MM.1S (cell line): ENCODE measurements at regions not wholly inside any gene's neighbourhood (a gene's known extent, or its start where the extent isn't known, plus 50 kb on each side); places are given as distances from the start of the nearest gene placed in this dataset.

Experiments used
- DNase-seq: peaks from one replicate; pipeline ENCODE4 v3.0.0-alpha.2; 2015
- H2AFZ ChIP-seq: fragments of 300-600 bp; sonication (generic); 2 replicates; pipeline ENCODE4 v1.6.0; 2016; ENCODE audit warnings: antibody characterized with exemption, low read length
- H3F3A ChIP-seq: fragments of 300-600 bp; sonication (generic); 2 replicates; pipeline ENCODE4 v1.6.1; 2016; ENCODE audit warnings: mild to moderate bottlenecking, antibody characterized with exemption, low read length, moderate library complexity, mixed read lengths; ENCODE audit not compliant: insufficient read depth
- H3K27ac ChIP-seq: fragments of 300-600 bp; sonication (generic); 2 replicates; pipeline ENCODE4 v1.5.1; 2016; ENCODE audit warnings: mild to moderate bottlenecking, low read length
- H3K27me3 ChIP-seq: fragments of 300-600 bp; sonication (generic); replicated peaks from 2 replicates; pipeline ENCODE4 v1.6.0; 2016; ENCODE audit warnings: low read length; ENCODE audit not compliant: insufficient read depth
- H3K36me3 ChIP-seq: fragments of 300-600 bp; sonication (generic); replicated peaks from 2 replicates; pipeline ENCODE4 v1.6.1; 2016; ENCODE audit warnings: mild to moderate bottlenecking, low read length, mixed read lengths; ENCODE audit not compliant: insufficient read depth
- H3K4me1 ChIP-seq: fragments of 300-600 bp; sonication (generic); 2 replicates; pipeline ENCODE4 v1.6.1; 2016; ENCODE audit warnings: low read length, mixed read lengths
- H3K4me2 ChIP-seq: fragments of 300-600 bp; sonication (generic); 2 replicates; pipeline ENCODE4 v1.6.0; 2016; ENCODE audit warnings: low read depth, low read length
- H3K4me3 ChIP-seq: fragments of 300-600 bp; sonication (generic); 2 replicates; pipeline ENCODE4 v1.5.1; 2016; ENCODE audit warnings: low read length, mixed read lengths
- H3K79me2 ChIP-seq: fragments of 300-600 bp; sonication (generic); 2 replicates; pipeline ENCODE4 v1.6.1; 2016; ENCODE audit warnings: mixed run types, low read length, mixed read lengths
- H3K9ac ChIP-seq: fragments of 300-600 bp; sonication (generic); 2 replicates; pipeline ENCODE4 v1.6.1; 2016; ENCODE audit warnings: low read length, mixed read lengths
- H3K9me2 ChIP-seq: fragments of 300-600 bp; sonication (generic); replicated peaks from 2 replicates; pipeline ENCODE4 v1.6.1; 2016; ENCODE audit warnings: mild to moderate bottlenecking, low read length, mixed read lengths; ENCODE audit not compliant: insufficient read depth
- H3K9me3 ChIP-seq: fragments of 300-600 bp; sonication (generic); replicated peaks from 2 replicates; pipeline ENCODE4 v1.6.1; 2016; ENCODE audit warnings: mild to moderate bottlenecking, low read length, mixed read lengths; ENCODE audit not compliant: insufficient read depth
- H4K20me1 ChIP-seq: fragments of 300-600 bp; sonication (generic); 2 replicates; pipeline ENCODE4 v1.6.1; 2016; ENCODE audit warnings: mild to moderate bottlenecking, low read length, moderate library complexity, mixed read lengths; ENCODE audit not compliant: insufficient read depth
- EZH2 ChIP-seq: fragments of 300-600 bp; sonication (generic); optimal IDR thresholded peaks from 2 replicates; pipeline ENCODE3; 2017; ENCODE audit warnings: low read depth, mild to moderate bottlenecking, antibody characterized with exemption, low read length, mixed read lengths
- EZH2phosphoT487 ChIP-seq: fragments of 300-600 bp; sonication (generic); IDR thresholded peaks from 2 replicates; pipeline ENCODE4 v1.6.1; 2018; ENCODE audit warnings: antibody characterized with exemption, low read length
- TF ChIP-seq, protein P1 (sequence below): fragments of 300-600 bp; sonication (generic); IDR thresholded peaks from 2 replicates; pipeline ENCODE4 v1.5.1; 2016; ENCODE audit warnings: antibody characterized with exemption, low read length, mixed read lengths

DNA sequence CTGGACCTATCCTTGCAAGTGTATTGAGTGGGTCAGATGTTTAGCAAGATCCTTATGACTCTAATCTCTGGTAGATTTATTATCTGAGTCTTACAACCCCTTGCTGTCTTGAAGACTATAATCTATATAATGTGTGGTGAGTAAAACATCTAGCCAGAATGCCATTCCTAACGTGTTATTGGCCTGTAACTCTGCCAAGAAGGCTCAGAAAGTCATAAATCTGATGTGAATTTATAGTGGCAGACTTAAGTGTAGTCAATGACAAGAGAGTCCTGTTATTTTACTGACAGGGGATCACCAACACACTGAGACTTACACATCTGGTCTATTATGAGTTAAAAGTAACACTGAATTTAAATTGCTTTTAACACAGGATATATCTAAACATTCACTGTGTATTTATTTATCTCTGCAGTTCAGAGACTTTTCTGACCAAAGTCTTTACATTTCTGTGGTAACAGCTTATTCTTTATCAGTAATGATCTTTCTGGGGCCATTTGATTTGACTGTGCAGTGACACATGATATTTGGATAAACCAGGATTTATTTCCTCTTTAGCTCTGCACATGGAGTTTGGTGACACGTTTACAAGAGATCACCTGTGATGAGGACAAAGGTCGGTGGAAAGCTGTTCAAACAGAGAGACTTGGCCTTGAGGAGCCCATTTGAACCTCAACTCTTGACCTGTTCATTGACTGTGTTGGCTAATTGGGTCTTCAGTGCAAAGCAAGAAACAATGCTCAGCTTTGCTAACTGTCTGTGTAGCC, 415.8 kb downstream of the STIM2 start:
- no peaks in the 10 kb centered on the region for H3K79me2 ChIP-seq
- TF ChIP-seq EZH2 = no peak
- no peaks in the 10 kb centered on the region for H4K20me1 ChIP-seq
- no peak overlapping the region for H3K27ac ChIP-seq
- no peaks in the 10 kb centered on the region for H3K4me1 ChIP-seq
- no peaks in the 10 kb centered on the region for H3K9me2 ChIP-seq
- H3K4me2 ChIP-seq = no peak overlapping the region
- H3K9me3 ChIP-seq = no peaks in the 10 kb centered on the region
- no peak for DNase-seq
- no peak overlapping the region for H2AFZ ChIP-seq
- H3K4me3 ChIP-seq = no peak overlapping the region
- H3K9ac ChIP-seq = no peak overlapping the region
- H3F3A ChIP-seq = no peaks in the 10 kb centered on the region
- H3K36me3 ChIP-seq = no peaks in the 10 kb centered on the region
- no peaks in the 10 kb centered on the region for H3K27me3 ChIP-seq

DNA sequence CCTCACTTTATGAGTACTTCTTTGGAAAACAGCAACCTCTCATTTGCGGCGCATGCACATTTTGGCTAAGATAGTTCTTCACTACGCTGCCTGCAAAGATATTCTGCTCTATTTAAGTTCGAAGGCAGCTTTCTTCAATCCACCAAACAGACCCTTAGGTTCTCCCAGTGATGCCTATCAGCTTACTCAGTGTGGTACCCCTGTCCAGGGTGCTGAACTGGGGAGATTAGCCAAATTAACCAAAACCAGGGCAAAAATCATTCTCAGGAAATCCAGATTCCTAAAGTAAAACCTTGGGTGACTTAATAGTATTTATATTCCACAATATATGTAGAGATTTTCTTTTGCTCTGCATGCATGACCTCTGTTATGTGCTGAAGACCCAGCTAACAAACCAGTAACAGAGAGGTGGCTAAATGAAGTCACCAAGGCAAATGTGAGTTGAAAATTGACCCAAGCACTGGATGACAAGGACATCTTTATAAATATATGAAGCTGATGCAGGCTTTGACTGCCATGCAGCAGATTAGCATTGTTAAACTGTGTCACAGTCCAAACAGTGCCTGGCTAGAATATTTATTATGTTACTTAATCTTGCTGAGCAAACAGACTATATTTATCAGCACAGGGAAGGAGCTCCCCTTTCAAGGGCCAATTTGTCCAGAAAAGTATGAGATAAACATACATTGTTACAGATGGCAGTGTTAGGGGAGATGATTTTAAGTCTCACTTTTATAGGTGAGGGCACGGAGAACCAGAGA, 418.2 kb downstream of the STIM2 start:
- no peaks in the 10 kb centered on the region for H3K9me3 ChIP-seq
- peak; percentile 46 for DNase-seq
- no peaks in the 10 kb centered on the region for H3K4me1 ChIP-seq
- H2AFZ ChIP-seq = no peak overlapping the region
- H3K36me3 ChIP-seq = no peaks in the 10 kb centered on the region
- no peaks in the 10 kb centered on the region for H4K20me1 ChIP-seq
- H3K27ac ChIP-seq = no peak overlapping the region
- H3K27me3 ChIP-seq = no peaks in the 10 kb centered on the region
- TF ChIP-seq EZH2phosphoT487 (no peak), EZH2 (no peak)
- TF ChIP-seq, protein P1, sequence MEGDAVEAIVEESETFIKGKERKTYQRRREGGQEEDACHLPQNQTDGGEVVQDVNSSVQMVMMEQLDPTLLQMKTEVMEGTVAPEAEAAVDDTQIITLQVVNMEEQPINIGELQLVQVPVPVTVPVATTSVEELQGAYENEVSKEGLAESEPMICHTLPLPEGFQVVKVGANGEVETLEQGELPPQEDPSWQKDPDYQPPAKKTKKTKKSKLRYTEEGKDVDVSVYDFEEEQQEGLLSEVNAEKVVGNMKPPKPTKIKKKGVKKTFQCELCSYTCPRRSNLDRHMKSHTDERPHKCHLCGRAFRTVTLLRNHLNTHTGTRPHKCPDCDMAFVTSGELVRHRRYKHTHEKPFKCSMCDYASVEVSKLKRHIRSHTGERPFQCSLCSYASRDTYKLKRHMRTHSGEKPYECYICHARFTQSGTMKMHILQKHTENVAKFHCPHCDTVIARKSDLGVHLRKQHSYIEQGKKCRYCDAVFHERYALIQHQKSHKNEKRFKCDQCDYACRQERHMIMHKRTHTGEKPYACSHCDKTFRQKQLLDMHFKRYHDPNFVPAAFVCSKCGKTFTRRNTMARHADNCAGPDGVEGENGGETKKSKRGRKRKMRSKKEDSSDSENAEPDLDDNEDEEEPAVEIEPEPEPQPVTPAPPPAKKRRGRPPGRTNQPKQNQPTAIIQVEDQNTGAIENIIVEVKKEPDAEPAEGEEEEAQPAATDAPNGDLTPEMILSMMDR = no peak
- no peaks in the 10 kb centered on the region for H3K9me2 ChIP-seq
- H3F3A ChIP-seq = no peaks in the 10 kb centered on the region
- H3K9ac ChIP-seq = no peak overlapping the region
- H3K4me3 ChIP-seq = no peak overlapping the region
- H3K79me2 ChIP-seq = no peaks in the 10 kb centered on the region
- no peak overlapping the region for H3K4me2 ChIP-seq

DNA sequence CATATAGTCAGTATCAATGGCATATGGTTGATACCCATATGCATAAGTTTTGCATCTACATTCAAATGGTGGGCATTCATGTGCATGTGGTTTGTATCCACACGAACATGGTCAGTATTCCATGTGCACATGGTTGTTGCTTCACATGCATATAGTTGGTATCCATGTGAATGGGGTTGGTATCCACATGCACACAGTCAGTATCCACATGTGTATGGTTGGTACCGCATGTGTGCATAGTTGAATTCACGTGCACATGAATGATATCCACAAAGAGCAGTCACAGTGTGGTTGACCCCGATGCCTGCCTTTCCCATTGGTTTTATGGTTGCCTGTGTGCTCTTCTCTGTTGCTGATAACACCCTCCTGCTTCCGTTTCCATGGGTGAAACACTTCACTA, 427.9 kb downstream of the STIM2 start:
- Histone ChIP-seq H3K4me2 (no peak overlapping the region), H3K79me2 (no peaks in the 10 kb centered on the region), H3F3A (no peaks in the 10 kb centered on the region), H3K36me3 (no peaks in the 10 kb centered on the region), H3K4me1 (no peaks in the 10 kb centered on the region), H3K9me3 (no peaks in the 10 kb centered on the region), H4K20me1 (no peaks in the 10 kb centered on the region), H3K9ac (no peak overlapping the region), H3K4me3 (no peak overlapping the region), H3K27me3 (no peaks in the 10 kb centered on the region), H2AFZ (no peak overlapping the region), H3K27ac (no peak overlapping the region), H3K9me2 (no peaks in the 10 kb centered on the region)
- TF ChIP-seq EZH2phosphoT487 (no peak), EZH2 (no peak)
- DNase-seq = no peak

DNA sequence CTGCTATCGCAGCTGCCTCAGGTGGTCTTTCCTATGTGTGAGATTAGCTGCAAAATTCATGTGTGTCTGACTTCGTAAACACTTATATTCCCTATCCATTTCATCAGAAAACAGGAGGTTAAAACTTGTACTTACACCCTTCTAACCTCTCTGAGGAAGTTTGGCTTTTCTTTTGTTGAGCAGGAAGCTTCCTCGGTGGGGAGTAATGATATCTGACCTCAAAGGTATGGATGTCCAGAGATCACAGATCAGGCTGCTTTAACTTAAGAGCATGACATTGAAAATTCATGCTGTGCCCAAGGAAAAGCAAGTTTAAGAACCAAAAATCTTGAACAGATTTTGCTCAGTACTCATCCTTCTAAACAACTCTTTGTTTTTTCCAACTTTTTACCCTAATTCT, 429.1 kb downstream of the STIM2 start:
- H3K9ac ChIP-seq = no peak overlapping the region

More for the DNA sequence above, 429.1 kb downstream of the STIM2 start:
- Histone ChIP-seq H4K20me1 (no peaks in the 10 kb centered on the region), H3F3A (no peaks in the 10 kb centered on the region), H3K36me3 (no peaks in the 10 kb centered on the region), H3K4me3 (no peak overlapping the region), H3K27ac (no peak overlapping the region), H3K4me1 (no peaks in the 10 kb centered on the region), H3K27me3 (no peaks in the 10 kb centered on the region), H2AFZ (no peak overlapping the region), H3K9me3 (no peaks in the 10 kb centered on the region), H3K9me2 (no peaks in the 10 kb centered on the region), H3K79me2 (no peaks in the 10 kb centered on the region), H3K4me2 (no peak overlapping the region)
- DNase-seq = no peak
- TF ChIP-seq EZH2 (no peak), EZH2phosphoT487 (no peak)
- TF ChIP-seq, protein P1 = no peak
